Activated naive CD4-positive, alpha-beta T cell treated with anti-CD3 and anti-CD28 coated beads, Interleukin-2, amount 50 U/mL, for 72 hours (primary cell): ENCODE measurements at regions not wholly inside any gene's neighbourhood (a gene's known extent, or its start where the extent isn't known, plus 50 kb on each side); places are given as distances from the start of the nearest gene placed in this dataset.

Experiments
- ATAC-seq, 2 donors: fragments of 150-1000 bp; cut with Tn5 transposase; 2 replicates each; pipeline ENCODE4 v1.10.0; 2021; ENCODE audit warnings: mild to moderate bottlenecking in 2 of 2, moderate library complexity in 2 of 2
- DNase-seq, 2 donors: peaks; one replicate each; pipeline ENCODE4 v3.0.0; 2021 to 2022; ENCODE audit warnings: low spot score in 2 of 2
- H3K27ac Mint-ChIP-seq, 2 donors: one replicate each; pipeline ENCODE4 v1.8.0; 2022; ENCODE audit warnings: mild to moderate bottlenecking in 2 of 2, mixed read lengths in 2 of 2
- H3K36me3 Mint-ChIP-seq, 2 donors: one replicate each; pipeline ENCODE4 v1.8.0; 2022; ENCODE audit warnings: mixed read lengths in 2 of 2
- H3K9me3 Mint-ChIP-seq, 2 donors: one replicate each; pipeline ENCODE4 v1.8.0; 2022; ENCODE audit warnings: mixed read lengths in 2 of 2

- H3K27ac Mint-ChIP-seq: no peak overlapping the region
- DNase-seq (no peak), ATAC-seq (no peak)
- H3K9me3 Mint-ChIP-seq: peaks cover 0 to 8% of the 10 kb centered on the region in 2 donors
- no peaks in the 10 kb centered on the region for H3K36me3 Mint-ChIP-seq
Measured at GRCh38 chr12:93972411-93973208, 175.8 kb upstream of the PLXNC1 start.

GRCh38 chr12:93974252-93974651 lies 174.1 kb upstream of the PLXNC1 start:
- Mint-ChIP-seq H3K36me3 (no peaks in the 10 kb centered on the region), H3K27ac (no peak overlapping the region), H3K9me3 (peaks cover 0 to 9% of the 10 kb centered on the region in 2 donors)
- no peak for DNase-seq
- ATAC-seq: no peak

GRCh38 chr12:93976024-93976423 lies 172.4 kb upstream of the PLXNC1 start:
- Mint-ChIP-seq H3K9me3 (peaks cover 0 to 9% of the 10 kb centered on the region in 2 donors), H3K36me3 (no peaks in the 10 kb centered on the region), H3K27ac (no peak overlapping the region)
- ATAC-seq (no peak), DNase-seq (no peak)

DNA sequence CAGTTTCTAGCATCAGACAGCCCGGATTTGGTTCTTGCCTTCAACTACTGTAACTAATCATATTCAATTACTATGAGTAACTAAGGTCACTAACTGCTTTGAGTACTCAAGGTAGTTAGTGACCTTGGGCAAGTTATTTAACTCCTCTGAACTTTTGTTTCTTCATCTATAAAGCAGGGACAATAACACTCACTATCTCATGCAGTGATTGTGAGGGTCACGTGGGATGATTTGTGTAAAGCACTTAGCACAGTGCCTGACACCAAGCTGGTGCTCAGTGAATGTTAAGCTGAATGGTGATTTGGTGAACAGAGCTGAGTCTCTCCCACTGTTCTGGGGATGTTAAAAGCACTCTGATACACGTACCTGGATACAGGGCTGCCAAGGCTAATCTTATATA lies 171.3 kb upstream of the PLXNC1 start:
- H3K36me3 Mint-ChIP-seq: no peaks in the 10 kb centered on the region

GRCh38 chr12:93978553-93978952 lies 169.8 kb upstream of the PLXNC1 start:
- ATAC-seq (no peak), DNase-seq (no peak)
- no peak overlapping the region for H3K27ac Mint-ChIP-seq
- H3K9me3 Mint-ChIP-seq: peaks cover 0 to 9% of the 10 kb centered on the region in 2 donors
- H3K36me3 Mint-ChIP-seq: no peaks in the 10 kb centered on the region

More for the DNA sequence above, 171.3 kb upstream of the PLXNC1 start:
- Mint-ChIP-seq H3K9me3 (peaks cover 0 to 9% of the 10 kb centered on the region in 2 donors), H3K27ac (no peak overlapping the region)
- DNase-seq: no peak
- no peak for ATAC-seq

DNA sequence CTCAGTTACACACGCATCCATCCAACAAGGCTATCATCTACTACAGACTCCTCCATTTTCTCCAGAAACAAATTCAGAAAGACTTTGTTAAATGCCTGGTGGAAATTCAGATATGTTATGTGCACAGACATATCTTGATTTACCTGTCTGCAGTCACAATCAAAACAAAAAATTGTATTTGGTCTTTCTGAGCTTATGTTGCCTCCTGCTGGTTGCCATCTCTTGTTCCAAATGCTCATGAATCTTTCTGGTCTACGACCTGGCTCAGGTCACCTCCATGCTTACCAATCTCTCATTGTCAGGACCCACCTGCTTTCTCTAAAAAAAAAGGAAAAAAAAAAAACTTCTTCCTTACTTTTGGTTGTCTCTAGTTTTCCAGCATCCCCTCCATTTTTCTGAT lies 169.2 kb upstream of the PLXNC1 start:
- no peak for DNase-seq

DNA sequence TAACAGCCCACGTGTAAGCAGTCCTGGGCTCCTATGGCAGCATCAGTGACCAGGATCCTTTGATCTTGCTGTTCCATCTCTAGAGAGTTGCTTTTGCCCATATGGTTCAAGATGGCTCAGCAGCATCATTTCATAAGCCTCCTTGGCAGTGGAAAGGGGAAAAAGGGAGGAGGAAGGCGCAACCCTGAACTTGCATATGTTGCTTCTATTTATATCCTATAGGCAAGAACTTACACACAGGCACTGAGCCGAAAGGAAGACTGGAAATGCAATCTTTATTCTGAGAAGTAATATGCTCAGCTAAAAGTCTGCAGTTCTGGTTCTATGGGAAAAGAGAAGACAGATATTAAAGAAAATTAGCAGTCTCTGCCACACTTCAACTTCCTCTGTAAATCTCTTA lies 167.7 kb upstream of the PLXNC1 start:
- Mint-ChIP-seq H3K36me3 (peaks cover 0 to 6% of the 10 kb centered on the region in 2 donors), H3K27ac (no peak overlapping the region), H3K9me3 (peaks cover 0 to 13% of the 10 kb centered on the region in 2 donors)
- DNase-seq (no peak), ATAC-seq (no peak)

More for the DNA sequence above, 169.2 kb upstream of the PLXNC1 start:
- H3K36me3 Mint-ChIP-seq: peaks cover 0 to 6% of the 10 kb centered on the region in 2 donors
- H3K27ac Mint-ChIP-seq: no peak overlapping the region
- peaks cover 0 to 14% of the 10 kb centered on the region in 2 donors for H3K9me3 Mint-ChIP-seq
- ATAC-seq: no peak

DNA sequence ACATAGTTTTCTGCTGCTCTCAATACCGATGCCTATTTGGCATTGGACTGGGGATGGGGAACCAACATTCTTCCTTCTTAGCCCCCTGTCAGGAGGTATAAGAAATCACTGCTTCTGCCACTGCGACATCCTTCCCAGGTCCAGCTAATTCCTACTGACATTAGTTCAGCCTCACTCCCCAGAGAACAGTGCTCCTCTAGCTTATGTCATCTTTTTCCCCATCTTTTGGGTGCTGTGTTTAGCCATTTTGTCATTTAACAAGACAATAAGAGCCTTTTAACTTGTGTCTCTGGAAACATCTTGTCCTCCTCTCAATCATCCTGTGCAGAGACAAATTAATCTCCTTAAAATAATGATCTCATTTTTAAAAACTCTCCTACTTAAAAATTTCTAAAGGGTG lies 167.0 kb upstream of the PLXNC1 start:
- no peak for DNase-seq
- no peak for ATAC-seq
- H3K27ac Mint-ChIP-seq: no peak overlapping the region
- peaks cover 0 to 12% of the 10 kb centered on the region in 2 donors for H3K9me3 Mint-ChIP-seq
- peaks cover 0 to 6% of the 10 kb centered on the region in 2 donors for H3K36me3 Mint-ChIP-seq

DNA sequence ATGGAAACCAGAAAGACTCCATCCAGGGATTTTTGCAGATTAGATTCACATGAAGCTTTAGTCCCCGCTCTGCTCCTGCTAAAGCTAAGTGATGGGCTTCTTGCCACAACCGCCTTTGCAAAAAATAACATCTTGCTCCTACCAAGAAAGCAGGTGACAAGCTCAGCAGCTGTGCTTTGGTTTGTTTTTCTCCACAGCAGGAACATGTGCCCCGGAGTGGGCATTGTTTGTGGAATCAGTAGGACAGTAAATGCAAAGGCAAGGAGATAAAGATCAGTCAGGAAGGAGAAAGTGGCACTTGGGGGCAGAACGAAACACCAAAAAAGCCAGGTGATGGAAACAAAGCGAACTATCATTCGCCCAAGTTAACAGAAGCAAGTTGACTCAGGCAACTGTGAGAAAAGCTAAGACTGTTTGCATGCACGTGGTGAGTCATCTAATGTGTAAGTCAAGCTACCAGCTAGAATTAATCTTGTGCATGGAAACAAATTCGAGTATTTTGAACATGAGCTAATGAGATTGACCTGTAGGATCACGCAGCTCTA lies 165.5 kb upstream of the PLXNC1 start:
- peaks cover 0 to 6% of the 10 kb centered on the region in 2 donors for H3K36me3 Mint-ChIP-seq
- ATAC-seq (peak; percentile 88 to 97), DNase-seq (peak; percentile 16 to 54)
- H3K27ac Mint-ChIP-seq: no peak overlapping the region
- peaks cover 0 to 7% of the 10 kb centered on the region in 2 donors for H3K9me3 Mint-ChIP-seq

GRCh38 chr12:93984005-93984404 lies 164.4 kb upstream of the PLXNC1 start:
- DNase-seq (no peak), ATAC-seq (no peak)
- Mint-ChIP-seq H3K27ac (no peak overlapping the region), H3K36me3 (peaks cover 0 to 6% of the 10 kb centered on the region in 2 donors), H3K9me3 (peaks cover 0 to 7% of the 10 kb centered on the region in 2 donors)

- H3K27ac Mint-ChIP-seq: no peak overlapping the region
- no peaks in the 10 kb centered on the region for H3K36me3 Mint-ChIP-seq
- peaks cover 0 to 3% of the 10 kb centered on the region in 2 donors for H3K9me3 Mint-ChIP-seq
- DNase-seq: no peak
- ATAC-seq: peak in 1 of 2 donors; percentile 32
Measured at GRCh38 chr12:93989949-93990348, 158.4 kb upstream of the PLXNC1 start.

GRCh38 chr12:93990832-93991803 lies 157.3 kb upstream of the PLXNC1 start:
- Mint-ChIP-seq H3K36me3 (no peaks in the 10 kb centered on the region), H3K9me3 (peaks cover 0 to 2% of the 10 kb centered on the region in 2 donors), H3K27ac (no peak overlapping the region)
- DNase-seq (no peak), ATAC-seq (no peak)

GRCh38 chr12:93991829-93992461 lies 156.4 kb upstream of the PLXNC1 start:
- no peak for DNase-seq
- H3K9me3 Mint-ChIP-seq: no peaks in the 10 kb centered on the region
- H3K27ac Mint-ChIP-seq: no peak overlapping the region
- H3K36me3 Mint-ChIP-seq: no peaks in the 10 kb centered on the region
- ATAC-seq: no peak

DNA sequence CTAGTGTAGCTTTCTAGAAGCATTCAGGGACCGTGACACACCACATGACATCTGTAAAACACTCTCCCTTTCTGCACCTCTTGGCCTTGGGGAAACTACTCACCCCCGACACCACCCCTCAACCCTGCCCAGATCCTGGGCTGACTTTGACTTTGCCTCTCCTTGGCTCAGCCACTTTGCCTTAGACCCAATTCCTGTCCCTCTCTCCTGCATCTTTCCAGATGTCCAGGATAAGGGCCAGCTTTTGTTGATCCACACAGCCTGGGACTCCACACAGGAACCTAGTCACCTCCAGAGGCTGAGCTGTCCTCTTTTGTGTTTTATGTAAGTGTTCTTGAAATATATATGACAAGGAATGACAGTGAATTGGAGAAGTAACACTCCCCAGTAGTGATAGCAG lies 153.7 kb upstream of the PLXNC1 start:
- no peak for ATAC-seq
- DNase-seq: no peak
- Mint-ChIP-seq H3K9me3 (peaks cover 0 to 14% of the 10 kb centered on the region in 2 donors), H3K36me3 (peaks cover 0 to 5% of the 10 kb centered on the region in 2 donors), H3K27ac (no peak overlapping the region)

DNA sequence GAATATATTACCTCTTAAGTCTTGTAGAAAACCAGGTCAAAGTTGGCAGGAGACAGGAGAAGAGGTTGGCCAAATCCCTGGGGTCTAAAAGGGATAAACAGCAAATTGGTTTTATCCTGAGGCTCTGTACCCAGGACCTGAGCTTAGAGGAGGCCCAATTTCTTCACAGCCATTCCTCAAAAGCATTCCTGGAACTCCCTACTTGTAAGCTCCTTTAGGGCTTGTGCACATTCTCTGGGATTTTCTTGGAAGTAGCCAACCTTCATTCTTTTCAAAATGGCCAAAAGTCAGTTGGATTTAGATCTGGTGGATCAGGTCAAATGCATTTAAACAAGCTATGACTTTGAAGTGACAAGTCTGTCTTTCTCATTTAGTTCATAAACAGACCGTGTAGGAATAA lies 152.1 kb upstream of the PLXNC1 start:
- H3K27ac Mint-ChIP-seq: no peak overlapping the region
- DNase-seq (no peak), ATAC-seq (no peak)
- peaks cover 0 to 14% of the 10 kb centered on the region in 2 donors for H3K9me3 Mint-ChIP-seq
- H3K36me3 Mint-ChIP-seq: peaks cover 0 to 5% of the 10 kb centered on the region in 2 donors

GRCh38 chr12:94001691-94002090 lies 146.7 kb upstream of the PLXNC1 start:
- Mint-ChIP-seq H3K27ac (no peak overlapping the region), H3K36me3 (peaks cover 0 to 28% of the 10 kb centered on the region in 2 donors), H3K9me3 (peaks cover 19 to 23% of the 10 kb centered on the region in 2 donors)
- no peak for DNase-seq
- ATAC-seq: no peak
